ENCODE measurements at regions not wholly inside any gene's neighbourhood (a gene's known extent, or its start where the extent isn't known, plus 50 kb on each side); places are given as distances from the start of the nearest gene placed in this dataset.
"Not testable (repeated sequence)": the region's sequence is repeated elsewhere in the genome, so short reads cannot be mapped to it uniquely, and the experiment has no call there.

- no peak for DNase-seq
These were observed 88.4 kb upstream of the MPP7 start for GRCh38 chr10:28391283-28391682.

DNA sequence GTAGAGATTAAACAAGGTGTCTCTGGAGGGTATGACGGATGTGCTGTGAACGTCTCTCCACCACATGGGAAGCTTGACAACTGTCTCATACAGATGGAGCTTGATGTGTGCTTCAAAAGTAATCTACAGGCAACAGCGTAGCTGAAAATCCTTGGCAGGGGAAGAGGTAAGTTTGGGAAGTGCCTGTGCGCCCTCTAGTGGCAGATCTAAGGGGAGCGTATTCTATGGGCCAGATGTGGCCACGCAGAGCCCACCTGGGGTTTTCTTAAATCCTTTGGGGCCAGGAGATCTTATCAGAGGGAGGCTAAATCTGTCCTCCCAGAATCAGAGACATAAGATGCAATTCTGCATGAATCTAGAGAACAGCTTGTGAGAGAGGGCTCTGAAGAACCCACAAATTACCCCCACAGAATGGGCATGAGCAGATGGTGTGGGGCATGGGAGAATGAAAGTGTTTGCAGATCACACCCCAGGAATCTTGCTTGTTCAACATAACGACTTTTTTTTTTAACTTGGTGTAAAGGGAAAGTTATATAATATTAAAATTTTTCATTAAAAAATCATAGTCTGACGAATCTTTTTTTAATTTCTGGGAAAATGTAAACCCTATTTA, 91.2 kb upstream of the MPP7 start:
- peak; percentile 54 for DNase-seq

GRCh38 chr10:28396331-28396730, 93.5 kb upstream of the MPP7 start:
- peak; percentile 97 for DNase-seq

DNA sequence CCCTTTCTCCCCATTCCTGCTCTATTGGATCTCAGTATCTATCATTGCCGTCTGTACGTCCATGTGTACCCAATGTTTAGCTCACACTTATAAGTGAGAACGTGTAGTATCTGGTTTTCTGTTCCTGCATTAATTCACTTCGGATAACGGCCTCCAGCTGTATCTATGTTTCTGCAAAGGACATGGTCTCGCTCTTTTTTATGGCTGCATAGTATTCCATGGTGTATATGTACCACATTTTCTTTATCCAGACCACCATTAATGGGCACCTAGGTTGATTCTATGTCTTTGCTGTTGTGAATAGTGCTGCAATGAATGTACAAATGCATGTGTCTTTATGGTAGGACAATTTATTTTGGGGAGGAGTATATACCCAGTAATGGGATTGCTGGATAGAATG, 94.4 kb upstream of the MPP7 start:
- no peak for DNase-seq

DNA sequence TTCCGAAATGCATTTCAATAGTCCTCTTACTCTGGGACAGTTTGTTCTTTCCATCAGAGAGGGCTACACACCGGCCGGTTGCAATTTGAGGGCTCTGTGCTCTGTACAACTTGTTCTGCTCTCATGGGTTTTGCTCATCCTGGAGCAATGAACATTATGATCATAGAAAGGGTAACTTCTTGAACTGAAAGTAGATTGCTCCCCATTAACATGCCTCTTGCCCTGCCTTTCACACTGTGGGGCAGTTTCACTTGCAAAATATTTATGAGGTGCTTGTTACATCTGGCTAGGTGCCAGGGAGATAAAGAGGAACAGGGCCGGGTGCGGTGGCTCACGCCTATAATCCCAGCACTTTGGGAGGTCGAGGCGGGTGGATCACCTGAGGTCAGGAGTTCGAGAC, 97.3 kb upstream of the MPP7 start:
- DNase-seq = no peak

DNA sequence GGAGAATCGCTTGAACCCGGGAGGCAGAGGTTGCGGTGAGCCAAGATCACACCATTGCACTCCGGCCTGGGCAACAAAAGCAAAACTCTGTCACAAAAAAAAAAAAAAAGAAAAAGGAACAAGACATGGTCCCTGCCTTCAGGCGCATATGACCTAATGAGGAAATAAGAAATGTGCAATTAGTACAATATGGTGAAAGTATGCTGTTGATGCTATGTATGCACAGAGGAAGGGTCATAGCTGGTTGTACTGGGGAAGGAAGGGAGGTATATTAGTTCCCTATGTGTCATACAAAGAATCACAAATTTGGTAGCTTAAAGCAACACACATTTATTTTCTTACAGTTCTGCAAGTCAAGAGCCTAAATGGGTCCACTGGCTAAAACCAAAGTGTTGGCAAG, 97.8 kb upstream of the MPP7 start:
- DNase-seq = no peak

- not testable (repeated sequence) for DNase-seq
These were observed 99.8 kb upstream of the MPP7 start for GRCh38 chr10:28402611-28403073.

GRCh38 chr10:28403090-28403489, 100.2 kb upstream of the MPP7 start:
- DNase-seq = no peak

DNA sequence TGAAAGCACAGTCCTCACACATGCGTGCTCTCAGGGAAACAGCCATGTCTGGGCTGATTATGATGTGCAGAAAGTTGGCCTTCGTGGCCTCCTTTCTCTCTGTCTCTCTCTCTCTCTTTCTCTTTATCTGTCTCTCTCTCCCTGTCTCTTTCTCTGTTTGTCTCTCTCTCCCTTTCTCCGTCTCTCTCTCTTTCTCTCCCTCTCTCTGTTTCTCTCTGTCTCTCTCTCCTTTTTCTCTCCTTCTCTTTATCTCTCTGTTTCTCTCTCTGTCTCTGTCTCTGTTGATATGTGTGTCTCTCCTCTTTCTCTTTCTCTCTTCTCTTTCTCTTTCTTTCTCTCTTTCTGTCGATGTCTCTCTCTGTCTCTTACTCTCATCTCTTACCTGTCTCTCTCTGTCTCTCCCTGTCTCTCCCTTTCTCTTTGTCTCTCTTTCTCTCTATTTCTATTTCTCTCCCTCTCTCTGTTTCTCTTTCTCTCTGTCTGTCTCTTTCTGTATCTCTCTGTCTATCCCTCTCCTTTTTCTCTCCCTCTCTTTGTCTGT, 105.4 kb upstream of the MPP7 start:
- DNase-seq = no peak

DNA sequence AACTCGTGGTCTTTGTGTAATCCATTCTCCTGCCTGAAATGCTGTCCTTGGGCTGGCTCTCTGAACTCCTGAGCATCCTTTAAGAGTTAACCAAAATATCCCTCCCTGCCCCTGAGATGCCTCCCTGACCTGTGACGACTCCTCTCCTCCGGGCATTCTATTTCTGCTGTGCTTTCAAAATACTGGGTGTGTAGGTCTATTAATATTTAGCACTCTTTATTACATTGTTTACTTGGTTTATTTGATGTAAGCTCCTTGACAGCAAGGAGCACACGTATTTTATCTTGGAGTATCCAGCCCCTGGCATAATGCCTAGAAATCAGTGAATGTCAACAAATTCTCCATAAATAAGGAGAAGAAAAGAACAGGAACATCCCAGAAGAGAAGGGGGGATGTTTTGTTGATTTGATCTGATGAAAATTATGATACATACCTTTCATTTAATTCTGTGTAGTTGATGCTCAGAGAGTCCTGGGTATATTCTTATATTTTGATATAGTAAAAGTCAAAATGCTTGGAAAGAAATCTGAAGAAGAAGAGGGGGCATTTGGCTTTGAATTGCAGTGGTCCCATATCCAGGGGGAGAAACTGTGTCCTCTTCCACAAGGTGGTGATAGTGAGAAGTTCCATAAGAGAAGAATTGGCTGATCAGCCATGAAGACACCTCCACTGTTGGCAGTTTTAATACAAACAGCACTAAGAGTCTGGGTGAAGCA, 107.7 kb upstream of the MPP7 start:
- DNase-seq = no peak

- DNase-seq = no peak
These were observed 108.2 kb upstream of the MPP7 start for GRCh38 chr10:28411136-28411460.

DNA sequence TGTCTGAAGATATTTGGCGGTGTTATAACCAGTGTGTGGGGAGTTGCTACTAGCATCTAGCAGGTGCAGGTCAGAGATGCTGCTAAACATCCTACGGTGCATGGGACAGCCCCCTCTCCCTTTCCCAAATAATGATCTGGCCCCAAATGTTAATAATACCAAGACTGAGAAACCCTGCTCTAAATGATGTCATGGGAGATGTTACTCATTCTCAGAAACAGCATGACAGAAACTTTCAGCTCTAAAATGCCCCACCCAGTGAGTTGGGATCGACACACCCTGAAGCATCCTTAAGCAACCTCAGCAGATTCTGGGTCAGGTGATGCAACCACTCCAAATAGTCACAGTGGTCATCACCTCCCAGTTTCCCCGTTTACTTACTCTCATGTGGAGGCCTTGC, 108.8 kb upstream of the MPP7 start:
- no peak for DNase-seq

DNA sequence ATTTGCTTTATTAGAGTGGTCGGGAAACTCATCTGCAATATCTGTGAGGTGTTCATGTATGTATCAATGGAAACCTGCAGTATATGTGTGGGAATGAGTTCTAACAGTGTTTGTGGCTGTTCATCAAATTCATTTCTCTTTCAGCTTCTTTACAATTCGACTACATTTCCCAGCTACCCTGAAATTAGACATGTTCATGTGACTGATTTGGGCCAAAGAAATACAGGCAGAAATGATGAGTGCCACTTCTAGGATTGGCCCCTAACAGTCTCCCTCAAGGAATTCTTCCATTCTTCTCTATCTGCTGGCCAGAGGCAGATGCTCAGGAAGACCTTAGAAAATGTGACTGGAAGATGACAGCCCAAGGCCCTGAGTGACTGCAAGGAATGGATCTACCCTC, 114.8 kb upstream of the WAC start:
- DNase-seq = no peak

- DNase-seq = peak; percentile 3
These were observed 107.5 kb upstream of the WAC start for GRCh38 chr10:28425422-28425821.

GRCh38 chr10:28426392-28427159, 106.3 kb upstream of the WAC start:
- no peak for DNase-seq

- no peak for DNase-seq
These were observed 105.5 kb upstream of the WAC start for GRCh38 chr10:28427376-28427775.

GRCh38 chr10:28429045-28429444, 103.9 kb upstream of the WAC start:
- no peak for DNase-seq

DNA sequence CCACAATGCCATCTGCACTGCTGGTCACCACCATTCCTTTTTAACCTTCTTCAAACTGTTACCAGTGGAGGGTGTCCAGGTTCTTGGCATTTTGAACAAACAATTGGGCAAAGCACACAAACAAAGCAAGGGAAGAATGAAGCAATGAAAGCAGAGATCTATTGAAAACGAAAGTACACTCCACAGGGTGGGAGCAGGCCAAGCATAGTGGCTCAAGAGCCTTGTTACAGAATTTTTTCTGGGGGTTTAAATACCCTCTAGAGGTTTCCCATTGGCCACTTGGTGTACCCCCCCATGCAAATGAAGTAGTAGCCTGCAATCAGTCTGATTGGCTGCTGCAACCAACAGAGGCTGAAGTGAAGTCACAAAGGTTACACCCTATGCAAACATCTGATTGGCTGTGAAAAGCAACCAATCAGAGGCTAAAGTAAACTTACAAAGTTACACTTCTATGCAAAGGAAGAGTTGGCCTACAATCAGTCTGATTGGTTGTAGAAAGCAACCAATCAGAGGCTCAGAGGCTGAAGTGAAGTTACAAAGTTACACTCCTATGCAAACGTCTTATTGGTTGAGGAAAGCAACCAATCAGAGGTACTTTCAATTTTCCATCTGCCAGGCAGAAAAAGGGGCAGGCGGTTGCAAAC, 103.2 kb upstream of the WAC start:
- no peak for DNase-seq

- DNase-seq = no peak
These were observed 101.8 kb upstream of the WAC start for GRCh38 chr10:28431139-28431538.

DNA sequence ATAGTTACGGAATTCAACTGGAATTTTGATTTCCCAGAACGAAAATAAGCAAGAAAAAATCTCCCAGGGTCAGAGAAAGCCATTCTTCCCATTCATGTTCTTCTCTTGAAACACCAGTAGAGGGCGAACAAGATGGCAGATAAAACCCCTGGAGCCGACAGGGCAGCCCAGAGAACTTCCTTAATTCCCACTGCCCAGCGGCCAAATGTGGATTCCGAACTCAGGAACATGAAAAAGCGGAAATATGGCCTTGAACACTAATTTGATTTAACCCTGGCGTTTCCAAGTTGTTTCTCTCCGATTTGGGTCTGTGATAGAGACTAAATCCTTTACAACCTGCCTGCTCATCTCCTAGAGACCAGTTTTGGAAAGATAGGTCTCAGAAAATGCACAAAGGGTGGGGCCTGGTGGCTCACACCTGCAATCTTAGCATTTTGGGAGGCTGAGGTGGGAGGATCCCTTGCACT, 100.7 kb upstream of the WAC start:
- DNase-seq = peak; percentile 79

DNA sequence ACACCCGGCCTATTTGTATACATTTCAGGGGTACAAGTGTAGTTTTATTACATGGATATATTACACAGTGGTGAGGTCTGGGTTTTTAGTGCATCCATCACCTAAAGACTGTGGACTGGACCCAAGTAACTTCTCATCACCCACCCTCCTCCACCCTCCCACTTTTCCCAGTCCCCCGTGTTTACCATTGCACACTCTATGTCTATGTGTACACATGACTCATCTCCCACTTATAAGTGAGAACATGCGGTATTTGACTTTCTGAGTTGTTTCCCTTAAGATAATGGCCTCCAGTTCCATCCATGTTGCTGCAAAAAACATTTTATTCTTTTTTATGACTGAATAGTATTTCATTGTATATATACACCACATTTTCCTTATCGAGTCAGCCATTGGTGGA, 98.9 kb upstream of the WAC start:
- no peak for DNase-seq

GRCh38 chr10:28442403-28442802, 90.5 kb upstream of the WAC start:
- peak; percentile 31 for DNase-seq

DNA sequence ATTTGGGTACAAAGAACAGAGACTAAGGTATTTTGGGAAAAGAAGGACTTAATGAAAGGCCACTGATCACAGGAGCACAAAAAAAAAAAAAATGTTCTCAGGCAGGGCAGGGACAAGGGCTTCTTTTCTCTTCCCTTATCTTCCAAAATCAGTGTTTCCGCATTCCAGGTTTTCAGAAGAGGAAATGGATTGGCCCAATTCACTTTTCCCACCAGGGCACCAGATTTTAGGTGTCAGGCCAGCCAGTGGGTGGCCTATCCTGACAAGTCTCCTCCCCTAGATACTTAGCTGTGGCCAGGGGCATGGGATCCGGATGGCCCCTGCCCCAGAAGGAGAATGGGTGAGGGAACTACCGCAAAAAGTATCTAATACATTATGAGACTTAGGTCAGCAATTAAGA, 88.9 kb upstream of the WAC start:
- DNase-seq = no peak
